Activated CD8-positive, alpha-beta T cell treated with anti-CD3 and anti-CD28 coated beads for 36 hours (primary cell): ENCODE measurements at regions not wholly inside any gene's neighbourhood (a gene's known extent, or its start where the extent isn't known, plus 50 kb on each side); places are given as distances from the start of the nearest gene placed in this dataset.

Source experiments
- ATAC-seq: fragments of 200-7000 bp; cut with Tn5 transposase; one replicate; pipeline ENCODE4 v1.10.0; 2021; ENCODE audit warnings: mild to moderate bottlenecking, moderate library complexity
- CTCF ChIA-PET: fragments of 350-600 bp; sonication (Branson Sonifier 250); formaldehyde crosslinking; loops from one replicate; lab custom pipeline; 2021; ENCODE audit warnings: antibody characterized with exemption; lab: Charles Lee
- POLR2A ChIA-PET: fragments of 350-600 bp; sonication (Branson Sonifier 250); formaldehyde crosslinking; loops from one replicate; lab custom pipeline; 2021; ENCODE audit warnings: antibody characterized with exemption; lab: Charles Lee
- DNase-seq: peaks from one replicate; pipeline ENCODE4 v3.0.0-alpha.2; 2020
- H3K27ac Mint-ChIP-seq: one replicate; pipeline ENCODE4 v1.8.0; 2021; ENCODE audit warnings: mild to moderate bottlenecking, mixed read lengths
- H3K27me3 Mint-ChIP-seq: one replicate; pipeline ENCODE4 v1.8.0; 2021; ENCODE audit warnings: mixed read lengths
- H3K36me3 Mint-ChIP-seq: one replicate; pipeline ENCODE4 v1.8.0; 2021; ENCODE audit warnings: low read depth, mixed read lengths
- H3K4me1 Mint-ChIP-seq: one replicate; pipeline ENCODE4 v1.8.0; 2021; ENCODE audit warnings: low read depth, mixed read lengths
- H3K4me3 Mint-ChIP-seq: one replicate; pipeline ENCODE4 v1.8.0; 2021; ENCODE audit warnings: mild to moderate bottlenecking, moderate library complexity, mixed read lengths
- H3K9me3 Mint-ChIP-seq: one replicate; pipeline ENCODE4 v1.8.0; 2021; ENCODE audit warnings: mixed read lengths
- CTCF ChIP-seq: fragments of 200-600 bp; IDR thresholded peaks from one replicate; pipeline ENCODE4 v1.8.0; 2022; ENCODE audit warnings: antibody characterized with exemption, mild to moderate bottlenecking
- intact Hi-C: fragments of 100-400 bp; cut with micrococcal nuclease; formaldehyde crosslinking; loops from one replicate; pipeline ENCODE4 v1.10.0; 2022

- intact Hi-C loops: no loop called here
- H3K9me3 Mint-ChIP-seq: peaks cover 2% of the 10 kb centered on the region
- ATAC-seq (no peak), DNase-seq (no peak)
- POLR2A ChIA-PET: no interaction called here
- no peaks in the 10 kb centered on the region for H3K36me3 Mint-ChIP-seq
- H3K4me1 Mint-ChIP-seq: no peaks in the 10 kb centered on the region
- no peak overlapping the region for H3K4me3 Mint-ChIP-seq
- no peak overlapping the region for H3K27ac Mint-ChIP-seq
- CTCF ChIA-PET: no interaction called here
- H3K27me3 Mint-ChIP-seq: no peaks in the 10 kb centered on the region
- TF ChIP-seq CTCF: no peak
Measured at GRCh38 chr3:147312786-147313280, 93.5 kb downstream of the ZIC4 start.

DNA sequence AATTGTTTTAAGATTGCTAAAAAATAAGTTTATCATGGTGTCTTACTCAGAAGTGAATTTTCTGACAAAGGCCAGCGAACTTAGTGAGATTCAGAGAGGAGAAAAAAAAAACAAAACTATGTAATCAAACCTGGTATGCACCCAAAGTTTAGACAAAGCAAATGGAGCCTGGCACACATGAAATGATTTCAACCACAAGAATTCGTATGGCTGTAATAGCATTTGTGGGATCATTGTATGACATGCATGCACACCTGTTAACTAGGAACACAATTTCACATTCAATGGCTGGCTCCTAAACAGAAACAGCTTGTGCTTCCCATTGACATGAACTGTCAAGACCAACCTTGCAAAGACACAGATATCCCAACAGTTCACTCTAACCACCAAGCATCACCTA, 94.6 kb downstream of the ZIC4 start:
- no peak for ATAC-seq
- TF ChIP-seq CTCF: no peak
- intact Hi-C loops: no loop called here
- no peak overlapping the region for H3K27ac Mint-ChIP-seq
- no peaks in the 10 kb centered on the region for H3K36me3 Mint-ChIP-seq
- H3K27me3 Mint-ChIP-seq: no peaks in the 10 kb centered on the region
- H3K4me1 Mint-ChIP-seq: no peaks in the 10 kb centered on the region
- H3K9me3 Mint-ChIP-seq: peaks cover 2% of the 10 kb centered on the region
- no peak overlapping the region for H3K4me3 Mint-ChIP-seq
- ChIA-PET POLR2A (no interaction called here), CTCF (no interaction called here)
- no peak for DNase-seq

GRCh38 chr3:147305533-147306250, 100.7 kb downstream of the ZIC4 start:
- Mint-ChIP-seq H3K9me3 (peaks cover 3% of the 10 kb centered on the region), H3K36me3 (no peaks in the 10 kb centered on the region), H3K27me3 (no peaks in the 10 kb centered on the region), H3K4me1 (no peaks in the 10 kb centered on the region), H3K27ac (no peak overlapping the region), H3K4me3 (no peak overlapping the region)
- intact Hi-C loops: no loop called here
- no peak for TF ChIP-seq CTCF
- DNase-seq: no peak
- POLR2A ChIA-PET: no interaction called here
- no peak for ATAC-seq
- CTCF ChIA-PET: no interaction called here

DNA sequence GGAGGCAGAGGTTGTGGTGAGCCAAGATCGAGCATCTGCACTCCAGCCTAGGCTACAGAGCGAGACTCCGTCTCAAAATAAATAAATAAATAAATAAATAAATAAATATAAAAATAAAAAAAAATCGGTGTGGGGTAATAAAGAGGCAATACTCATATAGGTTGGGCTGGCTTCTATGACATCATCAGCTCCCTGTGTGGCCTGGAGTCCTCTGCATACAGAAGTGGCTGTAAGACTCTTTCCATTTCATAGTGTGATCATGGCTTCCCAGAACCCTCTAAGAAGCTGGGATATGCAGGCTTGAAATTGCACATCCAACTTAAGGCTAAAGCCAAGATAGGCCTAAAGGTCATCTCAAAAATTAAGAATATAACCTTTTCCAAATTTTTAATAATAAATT, 101.6 kb downstream of the ZIC4 start:
- ChIA-PET POLR2A (no interaction called here), CTCF (no interaction called here)

More for the DNA sequence above, 101.6 kb downstream of the ZIC4 start:
- ATAC-seq (no peak), DNase-seq (no peak)
- H3K36me3 Mint-ChIP-seq: no peaks in the 10 kb centered on the region
- peaks cover 3% of the 10 kb centered on the region for H3K9me3 Mint-ChIP-seq
- TF ChIP-seq CTCF: no peak
- H3K27me3 Mint-ChIP-seq: no peaks in the 10 kb centered on the region
- H3K4me3 Mint-ChIP-seq: no peak overlapping the region
- intact Hi-C loops: no loop called here
- H3K27ac Mint-ChIP-seq: no peak overlapping the region
- no peaks in the 10 kb centered on the region for H3K4me1 Mint-ChIP-seq
